A673 (cell line): ENCODE measurements at regions not wholly inside any gene's neighbourhood (a gene's known extent, or its start where the extent isn't known, plus 50 kb on each side); places are given as distances from the start of the nearest gene placed in this dataset.
"Not testable (repeated sequence)": the region's sequence is repeated elsewhere in the genome, so short reads cannot be mapped to it uniquely, and the experiment has no call there.

Source experiments
- BruUV-seq: library from RNA; stranded (reverse); fragments of 400-500 nt; replicated peaks from 2 replicates; lab custom pipeline; 2021; lab: Mats Ljungman, UMichigan
- CTCF ChIA-PET: fragments of 300-600 bp; sonication (Branson Sonifier 250); formaldehyde crosslinking; loops from one replicate; lab custom pipeline; 2022; ENCODE audit warnings: antibody characterized with exemption; lab: Charles Lee
- POLR2A ChIA-PET: fragments of 300-600 bp; sonication (Branson Sonifier 250); formaldehyde crosslinking; loops from one replicate; lab custom pipeline; 2022; ENCODE audit warnings: antibody characterized with exemption; ENCODE audit not compliant: low non-redundant PET; lab: Charles Lee
- DNase-seq: peaks from one replicate; pipeline ENCODE4 v3.0.0-alpha.2; 2015; ENCODE audit warnings: low spot score
- H3K27ac ChIP-seq: fragments of 200-600 bp; sonication (generic); 2 replicates; pipeline ENCODE4 v1.5.1; 2016; ENCODE audit warnings: mixed run types, low read depth, mild to moderate bottlenecking, mixed read lengths, antibody characterized with exemption, low read length; ENCODE audit not compliant: poor library complexity, severe bottlenecking
- H3K27me3 ChIP-seq: fragments of 200-600 bp; sonication (generic); replicated peaks from 2 replicates; pipeline ENCODE4 v1.6.1; 2017; ENCODE audit warnings: mixed run types, low read depth, mild to moderate bottlenecking, mixed read lengths, antibody characterized with exemption, low read length; ENCODE audit not compliant: insufficient read depth, poor library complexity
- H3K36me3 ChIP-seq: fragments of 200-600 bp; sonication (generic); 2 replicates; pipeline ENCODE4 v1.6.1; 2016; ENCODE audit warnings: mixed run types, mild to moderate bottlenecking, mixed read lengths, antibody characterized with exemption, low read length; ENCODE audit not compliant: insufficient read depth, poor library complexity, severe bottlenecking
- H3K4me1 ChIP-seq: fragments of 200-600 bp; sonication (generic); 2 replicates; pipeline ENCODE4 v1.6.1; 2017; ENCODE audit warnings: mixed run types, mild to moderate bottlenecking, mixed read lengths, antibody characterized with exemption, low read length; ENCODE audit not compliant: insufficient read depth, poor library complexity, severe bottlenecking
- H3K4me3 ChIP-seq: fragments of 200-600 bp; sonication (generic); 2 replicates; pipeline ENCODE4 v1.5.1; 2016; ENCODE audit warnings: low read depth, mixed run types, mild to moderate bottlenecking, mixed read lengths, low read length; ENCODE audit not compliant: poor library complexity, severe bottlenecking
- H3K9me3 ChIP-seq: fragments of 200-600 bp; sonication (generic); 2 replicates; pipeline ENCODE4 v1.6.1; 2016; ENCODE audit warnings: mixed run types, low read depth, mild to moderate bottlenecking, mixed read lengths, antibody characterized with exemption, low read length; ENCODE audit not compliant: poor library complexity, severe bottlenecking
- EZH2 ChIP-seq: fragments of 200-600 bp; sonication (generic); IDR thresholded peaks from 2 replicates; pipeline ENCODE4 v1.6.1; 2017; ENCODE audit warnings: borderline replicate concordance, low read depth, mild to moderate bottlenecking, mixed read lengths, antibody characterized with exemption, low read length; ENCODE audit not compliant: poor library complexity, severe bottlenecking
- intact Hi-C: fragments of 100-400 bp; cut with micrococcal nuclease; formaldehyde crosslinking; loops from one replicate; pipeline ENCODE4 v1.10.0; 2022; ENCODE audit not compliant: unreplicated experiment
- TF ChIP-seq, protein P1 (sequence below): fragments of 300-800, 200-600 bp; sonication (generic); conservative IDR thresholded peaks from 2 replicates; pipeline ENCODE4 v1.5.1; 2017; ENCODE audit warnings: low read depth, mild to moderate bottlenecking, antibody characterized with exemption, low read length, moderate library complexity, mixed read lengths

DNA sequence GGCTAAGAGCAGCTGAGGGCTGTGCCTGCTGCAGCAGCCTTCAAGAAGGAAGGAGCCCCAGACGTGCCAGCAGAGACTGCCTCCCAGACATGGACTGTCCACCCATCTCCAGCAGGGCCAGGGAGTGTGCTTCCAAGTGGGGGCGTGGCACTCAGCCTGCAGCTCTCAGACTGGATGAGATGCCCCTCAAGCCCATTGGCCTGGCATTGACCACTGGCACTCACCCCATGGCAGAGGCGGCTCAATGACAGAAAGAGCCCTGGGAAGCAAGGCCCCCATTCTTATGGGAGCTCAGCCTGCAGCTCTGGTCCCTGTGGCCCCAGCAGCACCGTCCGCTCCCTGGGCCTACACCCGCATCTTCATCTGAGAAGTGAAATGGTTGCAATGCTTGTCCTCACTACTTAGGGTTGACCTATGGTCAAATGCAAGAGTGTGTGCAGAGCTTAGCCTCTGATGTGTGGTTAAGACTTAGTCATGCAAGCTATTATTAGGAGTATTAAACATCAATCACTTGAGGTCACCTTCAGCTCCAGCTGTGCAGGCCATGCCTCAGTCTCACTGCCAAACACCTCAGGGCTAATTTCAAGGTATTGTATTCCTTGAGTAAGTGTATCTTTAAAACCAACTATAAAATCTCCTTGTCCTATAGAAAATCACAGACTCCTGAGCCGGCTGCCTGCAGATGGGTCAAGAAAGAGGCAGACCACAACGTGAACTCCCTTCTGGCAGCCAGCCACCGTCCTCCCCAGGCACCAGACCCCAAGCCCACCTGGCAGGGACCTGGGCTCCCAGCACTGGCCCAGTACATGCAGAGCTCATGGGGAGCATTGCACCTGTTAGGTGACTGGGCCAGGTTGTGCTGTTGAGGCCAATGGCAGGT lies 194.8 kb downstream of the NDUFA10 start:
- Histone ChIP-seq H3K4me3 (no peak overlapping the region), H3K9me3 (no peaks in the 10 kb centered on the region), H3K4me1 (no peaks in the 10 kb centered on the region), H3K36me3 (no peaks in the 10 kb centered on the region), H3K27me3 (no peaks in the 10 kb centered on the region), H3K27ac (no peak overlapping the region)
- BruUV-seq, result no TSS peak
- no peak for TF ChIP-seq EZH2
- TF ChIP-seq, protein P1, sequence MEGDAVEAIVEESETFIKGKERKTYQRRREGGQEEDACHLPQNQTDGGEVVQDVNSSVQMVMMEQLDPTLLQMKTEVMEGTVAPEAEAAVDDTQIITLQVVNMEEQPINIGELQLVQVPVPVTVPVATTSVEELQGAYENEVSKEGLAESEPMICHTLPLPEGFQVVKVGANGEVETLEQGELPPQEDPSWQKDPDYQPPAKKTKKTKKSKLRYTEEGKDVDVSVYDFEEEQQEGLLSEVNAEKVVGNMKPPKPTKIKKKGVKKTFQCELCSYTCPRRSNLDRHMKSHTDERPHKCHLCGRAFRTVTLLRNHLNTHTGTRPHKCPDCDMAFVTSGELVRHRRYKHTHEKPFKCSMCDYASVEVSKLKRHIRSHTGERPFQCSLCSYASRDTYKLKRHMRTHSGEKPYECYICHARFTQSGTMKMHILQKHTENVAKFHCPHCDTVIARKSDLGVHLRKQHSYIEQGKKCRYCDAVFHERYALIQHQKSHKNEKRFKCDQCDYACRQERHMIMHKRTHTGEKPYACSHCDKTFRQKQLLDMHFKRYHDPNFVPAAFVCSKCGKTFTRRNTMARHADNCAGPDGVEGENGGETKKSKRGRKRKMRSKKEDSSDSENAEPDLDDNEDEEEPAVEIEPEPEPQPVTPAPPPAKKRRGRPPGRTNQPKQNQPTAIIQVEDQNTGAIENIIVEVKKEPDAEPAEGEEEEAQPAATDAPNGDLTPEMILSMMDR, result no peak
- ChIA-PET POLR2A (no interaction called here), CTCF (no interaction called here)
- intact Hi-C loops, result no loop called here
- no peak for DNase-seq

DNA sequence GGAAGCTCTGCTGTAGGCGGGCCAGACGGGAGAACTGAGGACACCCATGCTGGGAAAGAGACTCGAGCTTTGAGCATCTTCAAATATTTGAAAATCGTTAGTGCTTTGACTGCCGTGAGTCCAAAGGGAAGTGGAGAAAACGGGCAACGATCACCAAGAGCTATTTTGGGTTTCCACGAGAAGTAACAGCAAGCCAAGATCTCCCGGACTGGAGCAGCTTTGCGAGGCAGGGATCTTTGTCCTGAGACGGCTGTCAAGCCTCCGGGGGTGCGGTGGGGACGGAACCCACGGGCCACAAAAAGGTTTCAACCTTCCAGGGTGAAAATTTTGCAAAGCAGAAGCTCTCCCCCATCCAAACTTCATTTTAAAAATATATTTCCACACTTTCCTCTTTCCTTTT lies 195.8 kb downstream of the NDUFA10 start:
- ChIA-PET CTCF (no interaction called here), POLR2A (no interaction called here)
- intact Hi-C loops, result no loop called here
- TF ChIP-seq, protein P1, result no peak
- no peak for TF ChIP-seq EZH2
- Histone ChIP-seq H3K9me3 (no peaks in the 10 kb centered on the region), H3K36me3 (no peaks in the 10 kb centered on the region), H3K4me3 (no peak overlapping the region), H3K27me3 (no peaks in the 10 kb centered on the region), H3K4me1 (no peaks in the 10 kb centered on the region), H3K27ac (no peak overlapping the region)
- DNase-seq, result no peak
- BruUV-seq, result no TSS peak

DNA sequence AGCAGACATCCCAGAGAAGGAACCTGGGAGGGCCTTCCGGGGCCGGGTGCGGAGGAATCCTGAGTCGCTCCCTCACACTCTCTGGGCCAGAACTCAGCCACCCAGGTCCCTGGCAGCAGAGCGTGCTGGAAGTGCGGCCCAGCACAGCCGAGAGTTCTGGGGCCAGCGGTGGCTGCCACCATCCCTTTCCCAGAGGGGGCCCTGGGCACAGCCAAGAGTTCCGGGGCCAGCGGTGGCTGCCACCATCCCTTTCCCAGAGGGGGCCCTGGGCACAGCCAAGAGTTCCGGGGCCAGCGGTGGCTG lies 196.2 kb downstream of the NDUFA10 start:
- H3K4me3 ChIP-seq, H3K27ac ChIP-seq, H3K4me1 ChIP-seq, H3K36me3 ChIP-seq, CTCF ChIA-PET, H3K9me3 ChIP-seq, BruUV-seq, H3K27me3 ChIP-seq, DNase-seq, intact Hi-C loops, POLR2A ChIA-PET: not testable (repeated sequence)
